ENCODE measurements at regions not wholly inside any gene's neighbourhood (a gene's known extent, or its start where the extent isn't known, plus 50 kb on each side); places are given as distances from the start of the nearest gene placed in this dataset.

GRCh38 chr3:104873331-104873730 is 493.4 kb upstream of the ALCAM start:
- no peak for TF ChIP-seq POLR2A (IDR thresholded peaks at IDR 0.05; ENCODE audit: low read length)
- no peak for TF ChIP-seq GATA1 (IDR thresholded peaks at IDR 0.05; ENCODE audit: low read depth, low read length)
